ENCODE measurements at regions not wholly inside any gene's neighbourhood (a gene's known extent, or its start where the extent isn't known, plus 50 kb on each side); places are given as distances from the start of the nearest gene placed in this dataset.
"Not testable (repeated sequence)": the region's sequence is repeated elsewhere in the genome, so short reads cannot be mapped to it uniquely, and the experiment has no call there.

GRCh38 chr2:215535125-215535668 lies 99.3 kb upstream of the FN1 start:
- TF ChIP-seq POLR2A (IDR thresholded peaks at IDR 0.05), result no peak
- no peak for TF ChIP-seq CTCF (IDR thresholded peaks at IDR 0.05)
- Histone ChIP-seq H3K27ac (no peak overlapping the region), H3K4me3 (no peak overlapping the region), H3K27me3 (no peaks in the 10 kb centered on the region), H3K36me3 (no peaks in the 10 kb centered on the region), H3K4me1 (no peaks in the 10 kb centered on the region), H3K9me3 (no peaks in the 10 kb centered on the region)
- DNase-seq, result no peak

DNA sequence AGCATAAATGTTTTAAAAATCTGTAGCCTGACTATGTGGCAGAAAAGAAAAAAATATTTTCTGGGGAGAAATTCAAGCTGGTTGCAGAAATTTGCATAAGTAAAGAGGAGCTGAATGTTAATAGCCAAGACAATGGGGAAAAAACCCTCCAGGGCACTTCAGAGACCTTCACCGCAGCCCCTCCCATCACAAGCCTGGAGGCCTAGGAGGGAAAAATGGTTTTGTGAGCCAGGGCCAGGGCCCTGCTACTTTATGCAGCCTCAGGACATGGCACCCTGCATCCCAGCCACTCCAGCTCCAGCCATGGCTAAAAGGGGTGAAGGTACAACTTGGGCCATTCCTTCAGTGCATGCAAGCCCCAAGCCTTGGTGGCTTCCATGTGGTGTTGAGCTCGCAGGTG lies 97.8 kb upstream of the FN1 start:
- not testable (repeated sequence) for H3K9me3 ChIP-seq

GRCh38 chr2:215532844-215533243 lies 97.0 kb upstream of the FN1 start:
- no peaks in the 10 kb centered on the region for H3K27me3 ChIP-seq
- TF ChIP-seq CTCF (IDR thresholded peaks at IDR 0.05) (no peak), POLR2A (IDR thresholded peaks at IDR 0.05) (no peak)
- H3K9me3 ChIP-seq, result no peaks in the 10 kb centered on the region
- DNase-seq, result no peak
- no peaks in the 10 kb centered on the region for H3K36me3 ChIP-seq
- H3K4me1 ChIP-seq, result no peaks in the 10 kb centered on the region
- H3K4me3 ChIP-seq, result no peak overlapping the region
- no peak overlapping the region for H3K27ac ChIP-seq

More for the DNA sequence above, 97.8 kb upstream of the FN1 start:
- not testable (repeated sequence) for H3K27me3 ChIP-seq, H3K27ac ChIP-seq, H3K36me3 ChIP-seq, H3K4me1 ChIP-seq, DNase-seq, H3K4me3 ChIP-seq

GRCh38 chr2:215531284-215531683 lies 95.4 kb upstream of the FN1 start:
- Histone ChIP-seq H3K4me1 (no peaks in the 10 kb centered on the region), H3K9me3 (no peaks in the 10 kb centered on the region), H3K27me3 (no peaks in the 10 kb centered on the region), H3K27ac (no peak overlapping the region), H3K4me3 (no peak overlapping the region), H3K36me3 (no peaks in the 10 kb centered on the region)
- TF ChIP-seq CTCF (IDR thresholded peaks at IDR 0.05) (no peak), POLR2A (IDR thresholded peaks at IDR 0.05) (no peak)
- DNase-seq, result no peak

- no peak for DNase-seq
- TF ChIP-seq CTCF (IDR thresholded peaks at IDR 0.05), result no peak
- TF ChIP-seq POLR2A (IDR thresholded peaks at IDR 0.05), result no peak
- Histone ChIP-seq H3K9me3 (no peaks in the 10 kb centered on the region), H3K4me1 (no peaks in the 10 kb centered on the region), H3K27ac (no peak overlapping the region), H3K36me3 (no peaks in the 10 kb centered on the region), H3K4me3 (no peak overlapping the region), H3K27me3 (no peaks in the 10 kb centered on the region)
Observed at GRCh38 chr2:215530191-215530968, 94.5 kb upstream of the FN1 start.

DNA sequence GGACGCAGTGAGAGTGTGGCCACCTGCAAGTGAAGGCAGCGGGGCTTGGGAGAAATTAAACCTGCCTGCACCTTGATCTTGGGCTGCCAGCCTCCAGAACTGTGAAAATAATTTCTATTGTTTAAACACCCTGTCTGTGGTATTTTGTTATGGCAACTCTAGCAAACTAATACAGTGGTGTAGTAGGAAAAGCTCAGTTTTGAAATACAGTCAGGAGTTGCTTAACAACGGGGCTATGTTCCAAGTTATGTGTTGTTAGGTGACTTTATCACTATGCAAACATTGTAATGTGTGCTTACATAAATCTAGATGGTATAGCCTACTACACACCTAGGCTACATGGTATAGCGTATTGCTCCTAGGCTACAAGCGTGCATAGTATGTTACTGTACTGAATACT lies 93.4 kb upstream of the FN1 start:
- no peak for DNase-seq
- no peak overlapping the region for H3K4me3 ChIP-seq
- TF ChIP-seq POLR2A (IDR thresholded peaks at IDR 0.05), result no peak
- TF ChIP-seq CTCF (IDR thresholded peaks at IDR 0.05), result no peak
- no peak overlapping the region for H3K27ac ChIP-seq
- no peaks in the 10 kb centered on the region for H3K27me3 ChIP-seq
- no peaks in the 10 kb centered on the region for H3K4me1 ChIP-seq
- H3K36me3 ChIP-seq, result no peaks in the 10 kb centered on the region
- no peaks in the 10 kb centered on the region for H3K9me3 ChIP-seq
